ENCODE measurements at regions not wholly inside any gene's neighbourhood (a gene's known extent, or its start where the extent isn't known, plus 50 kb on each side); places are given as distances from the start of the nearest gene placed in this dataset.

- DNase-seq, result no peak
Measured at GRCh38 chr2:37472959-37473358, 128.5 kb downstream of the QPCT start.

GRCh38 chr2:37476411-37476810 lies 132.0 kb downstream of the QPCT start:
- no peak for DNase-seq

GRCh38 chr2:37477921-37478320 lies 133.5 kb downstream of the QPCT start:
- no peak for DNase-seq

GRCh38 chr2:37481244-37481643 lies 136.8 kb downstream of the QPCT start:
- DNase-seq, result no peak

GRCh38 chr2:37489041-37489456 lies 144.6 kb downstream of the QPCT start:
- no peak for DNase-seq

GRCh38 chr2:37489536-37489935 lies 145.1 kb downstream of the QPCT start:
- DNase-seq, result no peak

GRCh38 chr2:37493425-37493824 lies 149.0 kb downstream of the QPCT start:
- no peak for DNase-seq

GRCh38 chr2:37499113-37499512 lies 154.7 kb downstream of the QPCT start:
- DNase-seq, result no peak

GRCh38 chr2:37500031-37500430 lies 155.6 kb downstream of the QPCT start:
- DNase-seq, result no peak

- no peak for DNase-seq
Measured at GRCh38 chr2:37501113-37501512, 156.7 kb downstream of the QPCT start.

GRCh38 chr2:37506407-37507050 lies 162.1 kb downstream of the QPCT start:
- no peak for DNase-seq

- no peak for DNase-seq
Measured at GRCh38 chr2:37507051-37507410, 162.6 kb downstream of the QPCT start.

GRCh38 chr2:37507703-37508102 lies 163.3 kb downstream of the QPCT start:
- DNase-seq, result no peak

GRCh38 chr2:37512971-37513370 lies 158.5 kb downstream of the CDC42EP3 start:
- no peak for DNase-seq

- DNase-seq, result no peak
Measured at GRCh38 chr2:37523814-37524362, 147.6 kb downstream of the CDC42EP3 start.

- DNase-seq, result no peak
Measured at GRCh38 chr2:37526323-37526722, 145.1 kb downstream of the CDC42EP3 start.

GRCh38 chr2:37526856-37527255 lies 144.6 kb downstream of the CDC42EP3 start:
- DNase-seq, result no peak

GRCh38 chr2:37527361-37527760 lies 144.1 kb downstream of the CDC42EP3 start:
- no peak for DNase-seq

GRCh38 chr2:37529830-37530415 lies 141.5 kb downstream of the CDC42EP3 start:
- no peak for DNase-seq

- no peak for DNase-seq
Measured at GRCh38 chr2:37532503-37532902, 138.9 kb downstream of the CDC42EP3 start.

GRCh38 chr2:37537316-37537715 lies 134.1 kb downstream of the CDC42EP3 start:
- no peak for DNase-seq

- DNase-seq, result no peak
Measured at GRCh38 chr2:37541516-37541915, 129.9 kb downstream of the CDC42EP3 start.

- no peak for DNase-seq
Measured at GRCh38 chr2:37543999-37544557, 127.4 kb downstream of the CDC42EP3 start.

- no peak for DNase-seq
Measured at GRCh38 chr2:37544591-37545031, 126.8 kb downstream of the CDC42EP3 start.

Data from activated CD4-positive, alpha-beta T cell treated with anti-CD3 and anti-CD28 coated beads, Interleukin-2, amount 50 U/mL, for 1 hour (primary cell).